ENCODE measurements at regions not wholly inside any gene's neighbourhood (a gene's known extent, or its start where the extent isn't known, plus 50 kb on each side); places are given as distances from the start of the nearest gene placed in this dataset.

GRCh38 chr9:33684831-33685230 lies 110.5 kb upstream of the PRSS3 start:
- H3K9ac ChIP-seq (ENCODE audit: extremely low read depth, low read length, poor library complexity, severe bottlenecking): no peak overlapping the region
- no peak for TF ChIP-seq CTCF (conservative IDR thresholded peaks at IDR 0.05)
- no peaks in the 10 kb centered on the region for H3K27me3 ChIP-seq (ENCODE audit: control insufficient read depth, insufficient read depth, low read length, poor library complexity, severe bottlenecking)
- H3K4me3 ChIP-seq (ENCODE audit: low read length): no peak overlapping the region
- no peaks in the 10 kb centered on the region for H3K4me1 ChIP-seq (ENCODE audit: control insufficient read depth, insufficient read depth, low read length)
- Mint-ChIP-seq H3K9me3 (no peaks in the 10 kb centered on the region), H3K4me3 (no peak overlapping the region), H3K27ac (no peak overlapping the region), H3K36me3 (ENCODE audit: low read depth) (no peaks in the 10 kb centered on the region), H3K27me3 (ENCODE audit: insufficient read depth) (no peaks in the 10 kb centered on the region), H3K4me1 (no peaks in the 10 kb centered on the region)
- H3K27ac ChIP-seq (ENCODE audit: low read depth, low read length): no peak overlapping the region
- H3K36me3 ChIP-seq (ENCODE audit: control insufficient read depth, insufficient read depth, low read length): no peaks in the 10 kb centered on the region
- no peaks in the 10 kb centered on the region for H3K9me3 ChIP-seq (ENCODE audit: control insufficient read depth, low read length)
- no peak for DNase-seq

GRCh38 chr9:33686942-33687341 lies 108.4 kb upstream of the PRSS3 start:
- DNase-seq: no peak
- Histone ChIP-seq H3K4me3 (ENCODE audit: low read length) (no peak overlapping the region), H3K27me3 (ENCODE audit: control insufficient read depth, insufficient read depth, low read length, poor library complexity, severe bottlenecking) (no peaks in the 10 kb centered on the region), H3K9ac (ENCODE audit: extremely low read depth, low read length, poor library complexity, severe bottlenecking) (no peak overlapping the region), H3K4me1 (ENCODE audit: control insufficient read depth, insufficient read depth, low read length) (no peaks in the 10 kb centered on the region), H3K27ac (ENCODE audit: low read depth, low read length) (no peak overlapping the region), H3K9me3 (ENCODE audit: control insufficient read depth, low read length) (no peaks in the 10 kb centered on the region), H3K36me3 (ENCODE audit: control insufficient read depth, insufficient read depth, low read length) (no peaks in the 10 kb centered on the region)
- Mint-ChIP-seq H3K27ac (no peak overlapping the region), H3K9me3 (no peaks in the 10 kb centered on the region), H3K4me1 (no peaks in the 10 kb centered on the region), H3K4me3 (no peak overlapping the region), H3K27me3 (ENCODE audit: insufficient read depth) (peaks cover 7% of the 10 kb centered on the region), H3K36me3 (ENCODE audit: low read depth) (no peaks in the 10 kb centered on the region)
- no peak for TF ChIP-seq CTCF (conservative IDR thresholded peaks at IDR 0.05)
- WGBS, 2 experiments (ENCODE audit: insufficient coverage in 1 of 2, insufficient read length in 1 of 2): 83% methylated on average over 1 of the region's 4 CpGs; no CpG with 5 or more reads in 1 of the 2 experiments

- 75 to 77% methylated on average over 2 of the region's 2 CpGs for WGBS, 2 experiments (ENCODE audit: insufficient coverage in 1 of 2, insufficient read length in 1 of 2)
- Histone ChIP-seq H3K4me3 (ENCODE audit: low read length) (no peak overlapping the region), H3K36me3 (ENCODE audit: control insufficient read depth, insufficient read depth, low read length) (no peaks in the 10 kb centered on the region), H3K27me3 (ENCODE audit: control insufficient read depth, insufficient read depth, low read length, poor library complexity, severe bottlenecking) (no peaks in the 10 kb centered on the region), H3K9me3 (ENCODE audit: control insufficient read depth, low read length) (no peaks in the 10 kb centered on the region), H3K9ac (ENCODE audit: extremely low read depth, low read length, poor library complexity, severe bottlenecking) (no peak overlapping the region), H3K4me1 (ENCODE audit: control insufficient read depth, insufficient read depth, low read length) (no peaks in the 10 kb centered on the region), H3K27ac (ENCODE audit: low read depth, low read length) (no peak overlapping the region)
- H3K36me3 Mint-ChIP-seq (ENCODE audit: low read depth): no peaks in the 10 kb centered on the region
- DNase-seq: no peak
- no peak overlapping the region for H3K27ac Mint-ChIP-seq
- H3K4me1 Mint-ChIP-seq: no peaks in the 10 kb centered on the region
- no peaks in the 10 kb centered on the region for H3K9me3 Mint-ChIP-seq
- H3K4me3 Mint-ChIP-seq: no peak overlapping the region
- no peak for TF ChIP-seq CTCF (conservative IDR thresholded peaks at IDR 0.05)
- peaks cover 12% of the 10 kb centered on the region for H3K27me3 Mint-ChIP-seq (ENCODE audit: insufficient read depth)
These were observed 107.6 kb upstream of the PRSS3 start for GRCh38 chr9:33687779-33688178.

Measured in endodermal cell (in vitro differentiated cells).